B cell (primary cell): ENCODE measurements at regions not wholly inside any gene's neighbourhood (a gene's known extent, or its start where the extent isn't known, plus 50 kb on each side); places are given as distances from the start of the nearest gene placed in this dataset.

Experiments
- ATAC-seq: fragments of 200-7000 bp; cut with Tn5 transposase; one replicate; pipeline ENCODE4 v1.10.0; 2021; ENCODE audit warnings: low read depth, mild to moderate bottlenecking, moderate number of reproducible peaks, moderate library complexity
- CTCF ChIA-PET: fragments of 350-600 bp; sonication (Branson Sonifier 250); formaldehyde crosslinking; loops from one replicate; lab custom pipeline; 2021; ENCODE audit warnings: antibody characterized with exemption, inconsistent platforms; lab: Charles Lee
- POLR2A ChIA-PET: fragments of 350-600 bp; sonication (Branson Sonifier 250); formaldehyde crosslinking; loops from one replicate; lab custom pipeline; 2021; ENCODE audit warnings: antibody characterized with exemption; lab: Charles Lee
- DNase-seq: peaks from one replicate; pipeline ENCODE4 v3.0.0; 2013
- H2AFZ ChIP-seq: 2 replicates; pipeline ENCODE4 v1.6.1; 2012; ENCODE audit warnings: mild to moderate bottlenecking, low read depth, low read length; ENCODE audit not compliant: insufficient read depth, poor library complexity, severe bottlenecking
- H3K27ac ChIP-seq, 2 donors: 1 replicate in 1 of 2; 2 replicates in 1 of 2; pipeline ENCODE4 v1.5.1; 2012 to 2013; ENCODE audit warnings: low read length in 2 of 2, mild to moderate bottlenecking in 2 of 2, moderate library complexity in 1 of 2
- H3K27me3 ChIP-seq, 4 experiments: fragments of 200-600 bp in 1 of 4; sonication (generic) in 1 of 4; replicated peaks in 1 of 4; 1 replicate in 2 of 4; 2 replicates in 2 of 4; pipeline versions ENCODE4 v1.6.1 to v1.7.0; 2013 to 2016; ENCODE audit warnings: low read length in 3 of 4, mild to moderate bottlenecking in 2 of 4, mixed read lengths in 1 of 4, moderate library complexity in 1 of 4; ENCODE audit not compliant: insufficient read depth in 4 of 4, control insufficient read depth in 3 of 4; ENCODE audit errors: control extremely low read depth in 1 of 4
- H3K36me3 ChIP-seq, 2 experiments: replicated peaks in 1 of 2; 1 replicate in 1 of 2; 2 replicates in 1 of 2; pipeline versions ENCODE4 v1.6.1 to v1.7.1; 2013; ENCODE audit warnings: low read length in 1 of 2; ENCODE audit not compliant: insufficient read depth in 2 of 2, control insufficient read depth in 1 of 2; ENCODE audit errors: control extremely low read depth in 1 of 2, extremely low read depth in 1 of 2
- H3K4me1 ChIP-seq, 2 donors: fragments of 200-600 bp in 1 of 2; sonication (generic) in 1 of 2; 1 replicate in 1 of 2; 2 replicates in 1 of 2; pipeline versions ENCODE4 v1.5.1 to v1.6.1; 2013 to 2017; ENCODE audit warnings: low read length in 2 of 2; ENCODE audit not compliant: control insufficient read depth in 2 of 2, insufficient read depth in 2 of 2
- H3K4me2 ChIP-seq: replicated peaks from 2 replicates; pipeline ENCODE3; 2012; ENCODE audit warnings: mild to moderate bottlenecking, low read depth, low read length; ENCODE audit not compliant: poor library complexity, severe bottlenecking
- H3K4me3 ChIP-seq, 5 experiments: fragments of 200-600 bp in 1 of 5; sonication (generic) in 1 of 5; 1 replicate in 3 of 5; 2 replicates in 2 of 5; pipeline versions ENCODE4 v1.5.1 to v1.7.0; 2011 to 2016; ENCODE audit warnings: low read length in 4 of 5, mild to moderate bottlenecking in 4 of 5, low read depth in 2 of 5, control low read depth in 1 of 5, moderate library complexity in 1 of 5; ENCODE audit not compliant: insufficient read depth in 1 of 5; ENCODE audit errors: control extremely low read depth in 1 of 5, extremely low read depth in 1 of 5
- H3K79me2 ChIP-seq: fragments of 200-600 bp; sonication (generic); one replicate; pipeline ENCODE4 v1.6.0; 2016; ENCODE audit warnings: low read length; ENCODE audit not compliant: control insufficient read depth, insufficient read depth
- H3K9ac ChIP-seq: fragments of 200-600 bp; sonication (generic); 2 replicates; pipeline ENCODE4 v1.6.1; 2017; ENCODE audit warnings: mild to moderate bottlenecking, low read length, moderate library complexity
- H3K9me3 ChIP-seq, 3 donors: one replicate each; pipeline versions ENCODE4 v1.6.1 to v1.7.1; 2013; ENCODE audit warnings: low read length in 2 of 3; ENCODE audit not compliant: control insufficient read depth in 2 of 3, insufficient read depth in 1 of 3; ENCODE audit errors: control extremely low read depth in 1 of 3
- H4K20me1 ChIP-seq: 2 replicates; pipeline ENCODE4 v1.6.0; 2012; ENCODE audit warnings: mild to moderate bottlenecking, low read length; ENCODE audit not compliant: insufficient read depth, control insufficient read depth, poor library complexity, severe bottlenecking
- H3K27ac Mint-ChIP-seq: one replicate; pipeline ENCODE4 v1.8.0; 2021; ENCODE audit warnings: mixed read lengths
- H3K27me3 Mint-ChIP-seq: one replicate; pipeline ENCODE4 v1.8.0; 2021; ENCODE audit warnings: mixed read lengths
- H3K4me1 Mint-ChIP-seq: one replicate; pipeline ENCODE4 v1.8.0; 2021; ENCODE audit warnings: mixed read lengths
- H3K4me3 Mint-ChIP-seq: one replicate; pipeline ENCODE4 v1.8.0; 2021; ENCODE audit warnings: mixed read lengths
- H3K9me3 Mint-ChIP-seq: one replicate; pipeline ENCODE4 v1.8.0; 2022; ENCODE audit warnings: mixed read lengths; ENCODE audit not compliant: insufficient read depth
- CTCF ChIP-seq: fragments of 200-600 bp; IDR thresholded peaks from one replicate; pipeline ENCODE4 v1.8.0; 2022; ENCODE audit warnings: antibody characterized with exemption, mild to moderate bottlenecking
- EZH2 ChIP-seq: IDR thresholded peaks from 2 replicates; pipeline ENCODE4 v1.6.1; 2012; ENCODE audit warnings: borderline replicate concordance, low read depth, mild to moderate bottlenecking, moderate library complexity, low read length; ENCODE audit not compliant: insufficient read depth, poor library complexity, severe bottlenecking
- WGBS: methylation state at CpG from one replicate; pipeline ENCODE4 v1.1.5; 2013; ENCODE audit warnings: missing lambda C conversion rate; ENCODE audit not compliant: insufficient coverage; 5-methylcytosine and 5-hydroxymethylcytosine counted together
- intact Hi-C: fragments of 100-400 bp; cut with micrococcal nuclease; formaldehyde crosslinking; loops from one replicate; pipeline ENCODE4 v1.10.0; 2022

- H3K27ac Mint-ChIP-seq = no peak overlapping the region
- Histone ChIP-seq H3K36me3 (no peaks in the 10 kb centered on the region), H3K4me3 (no peak overlapping the region), H3K9me3 (no peaks in the 10 kb centered on the region), H3K9ac (no peak overlapping the region), H3K4me2 (no peak overlapping the region), H3K79me2 (no peaks in the 10 kb centered on the region), H4K20me1 (no peaks in the 10 kb centered on the region), H3K27ac (no peak overlapping the region), H2AFZ (no peak overlapping the region), H3K4me1 (no peaks in the 10 kb centered on the region), H3K27me3 (peaks cover 0 to 3% (median 0%) of the 10 kb centered on the region in 4 experiments)
- no peaks in the 10 kb centered on the region for H3K9me3 Mint-ChIP-seq
- CTCF ChIA-PET = no interaction called here
- no peak overlapping the region for H3K4me3 Mint-ChIP-seq
- H3K27me3 Mint-ChIP-seq = peaks cover 34% of the 10 kb centered on the region
- POLR2A ChIA-PET = no interaction called here
- no peaks in the 10 kb centered on the region for H3K4me1 Mint-ChIP-seq
- DNase-seq (no peak), ATAC-seq (no peak)
- WGBS = 100% methylated on average over 1 of the region's 3 CpGs
- intact Hi-C loops = loop anchor here (10.0 kb wide), 1 partner anchor 420 kb away; no protein-coding TSS in a partner anchor
- no peak for TF ChIP-seq EZH2
- no peak for TF ChIP-seq CTCF
Measured at GRCh38 chr12:113734503-113734902, 231.6 kb downstream of the RBM19 start.

- WGBS = 93% methylated on average over 2 of the region's 4 CpGs
- no peak overlapping the region for H3K27ac Mint-ChIP-seq
- Histone ChIP-seq H3K27me3 (peaks cover 0 to 3% (median 0%) of the 10 kb centered on the region in 4 experiments), H2AFZ (no peak overlapping the region), H3K4me2 (no peak overlapping the region), H3K9me3 (no peaks in the 10 kb centered on the region), H3K4me1 (no peaks in the 10 kb centered on the region), H3K9ac (no peak overlapping the region), H3K79me2 (no peaks in the 10 kb centered on the region), H3K36me3 (no peaks in the 10 kb centered on the region), H3K4me3 (no peak overlapping the region), H3K27ac (no peak overlapping the region), H4K20me1 (no peaks in the 10 kb centered on the region)
- H3K4me3 Mint-ChIP-seq = no peak overlapping the region
- ChIA-PET CTCF (no interaction called here), POLR2A (no interaction called here)
- intact Hi-C loops = loop anchor here (10.0 kb wide), 1 partner anchor 418 kb away; no protein-coding TSS in a partner anchor
- DNase-seq = no peak
- TF ChIP-seq CTCF = no peak
- no peak for TF ChIP-seq EZH2
- H3K9me3 Mint-ChIP-seq = no peaks in the 10 kb centered on the region
- no peak for ATAC-seq
- no peaks in the 10 kb centered on the region for H3K4me1 Mint-ChIP-seq
- H3K27me3 Mint-ChIP-seq = peaks cover 32% of the 10 kb centered on the region
Measured at GRCh38 chr12:113732916-113733315, 233.2 kb downstream of the RBM19 start.
